ENCODE measurements at regions not wholly inside any gene's neighbourhood (a gene's known extent, or its start where the extent isn't known, plus 50 kb on each side); places are given as distances from the start of the nearest gene placed in this dataset.

DNA sequence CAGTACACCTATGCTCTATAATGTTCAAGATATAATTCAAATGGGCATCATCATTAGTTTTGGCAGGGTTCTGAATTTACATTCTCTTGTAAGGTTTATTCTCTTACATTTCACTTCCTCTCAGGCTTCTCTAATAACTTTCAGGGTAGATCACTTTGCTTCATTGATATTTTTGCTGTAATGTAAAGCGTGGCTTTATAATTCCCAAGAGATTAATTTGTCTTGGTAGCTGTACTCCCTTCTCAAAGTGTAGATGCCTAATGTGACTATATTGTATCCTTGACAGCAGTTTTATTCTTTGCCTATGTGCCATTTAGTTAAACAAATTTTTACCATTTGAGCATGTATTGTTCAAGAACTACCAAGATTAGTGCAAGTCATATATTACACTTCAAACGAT is 889.1 kb downstream of the TAF11L14 start:
- Histone ChIP-seq H2AK5ac (ENCODE audit: low read depth, low read length) (no peak overlapping the region), H3K4ac (replicated peaks; ENCODE audit: insufficient read length, low read depth, low read length) (no peak overlapping the region), H3K27ac (ENCODE audit: low read depth, low read length) (no peak overlapping the region), H3K36me3 (ENCODE audit: control insufficient read depth in 2 of 4, insufficient read depth in 4 of 4, low read length in 3 of 4) (no peaks in the 10 kb centered on the region), H3K9me3 (ENCODE audit: insufficient read depth in 2 of 2, low read depth in 1 of 2, low read length in 1 of 2) (0 out of 4 replicates have a peak, but pooled peaks cover 0 to 2% of the 10 kb centered on the region in 2 experiments), H2BK12ac (ENCODE audit: low read depth, low read length) (no peak overlapping the region), H3K4me2 (ENCODE audit: insufficient read depth in 1 of 2, low read depth in 2 of 2, low read length in 2 of 2) (no peak overlapping the region), H4K8ac (ENCODE audit: extremely low read depth, insufficient read depth, low read length) (no peak overlapping the region), H4K5ac (ENCODE audit: insufficient read length, low read depth, low read length) (no peak overlapping the region), H2BK5ac (ENCODE audit: low read depth, low read length) (no peak overlapping the region), H4K20me1 (replicated peaks in 1 of 2; ENCODE audit: control insufficient read depth in 1 of 2, insufficient read depth in 2 of 2, low read length in 2 of 2) (no peaks in the 10 kb centered on the region), H3K79me1 (ENCODE audit: low read depth, low read length) (no peaks in the 10 kb centered on the region), H3K9ac (replicated peaks in 1 of 4; ENCODE audit: extremely low read depth in 1 of 4, low read depth in 3 of 4, low read length in 3 of 4) (no peak overlapping the region), H2BK20ac (ENCODE audit: low read length) (no peak overlapping the region), H3K23me2 (ENCODE audit: low read depth, low read length) (no peaks in the 10 kb centered on the region), H3K4me1 (replicated peaks in 1 of 4; ENCODE audit: control insufficient read depth in 3 of 4, insufficient read depth in 4 of 4, low read length in 3 of 4) (peaks cover 0 to 3% (median 0%) of the 10 kb centered on the region in 4 experiments; a peak in 1 of 7 replicates), H3K79me2 (ENCODE audit: control insufficient read depth in 1 of 2, insufficient read depth in 2 of 2, low read length in 2 of 2) (no peaks in the 10 kb centered on the region), H2AFZ (ENCODE audit: low read length) (no peak overlapping the region), H3K56ac (replicated peaks; ENCODE audit: insufficient read length, low read depth, low read length) (no peak overlapping the region), H3K23ac (ENCODE audit: insufficient read length) (no peak overlapping the region), H3K18ac (ENCODE audit: extremely low read depth, low read length) (no peak overlapping the region), H3K4me3 (ENCODE audit: extremely low read depth in 1 of 4, insufficient read depth in 2 of 4, low read depth in 3 of 4, low read length in 4 of 4) (no peak overlapping the region), H3K27me3 (replicated peaks in 1 of 4; ENCODE audit: control insufficient read depth in 3 of 4, extremely low read depth in 1 of 4, insufficient read depth in 3 of 4, low read length in 3 of 4) (no peaks in the 10 kb centered on the region), H4K91ac (replicated peaks; ENCODE audit: insufficient read length, low read length) (no peak overlapping the region), H2BK15ac (ENCODE audit: low read length) (no peak overlapping the region), H3K14ac (ENCODE audit: insufficient read length) (no peak overlapping the region), H2BK120ac (replicated peaks; ENCODE audit: low read depth, low read length) (no peak overlapping the region)
- DNase-seq (ENCODE audit: low read depth in 1 of 2, low spot score in 2 of 2) (no peak), FAIRE-seq (no peak)
- 86% methylated on average over 2 of the region's 2 CpGs; no CpG with 5 or more reads in 1 of the 2 experiments for WGBS, 2 experiments (ENCODE audit: extremely low coverage in 1 of 2, insufficient coverage in 1 of 2, insufficient read length in 1 of 2, insufficient replicate concordance in 2 of 2, low coverage in 1 of 2, low lambda C conversion rate in 2 of 2, missing lambda C conversion rate in 1 of 2)
- ChIA-PET POLR2A (ENCODE audit: partially characterized antibody) (no interaction called here), CTCF (ENCODE audit: partially characterized antibody) (interaction anchor here (1.6 kb wide), 1 partner anchor 30 kb away, joined by 5 read pairs; no protein-coding TSS in a partner anchor)
- no peak for TF ChIP-seq BACH1 (IDR thresholded peaks at IDR 0.05; ENCODE audit: low read length)
- TF ChIP-seq POLR2A (IDR thresholded peaks at IDR 0.05; ENCODE audit: control extremely low read depth in 1 of 2, low read depth in 2 of 2, low read length in 2 of 2) = no peak
- TF ChIP-seq SP4 (IDR thresholded peaks at IDR 0.05; ENCODE audit: low read length) = no peak
- no peak for TF ChIP-seq TAF1 (IDR thresholded peaks at IDR 0.05; ENCODE audit: low read depth, low read length)
- no peak for TF ChIP-seq ATF2 (IDR thresholded peaks at IDR 0.05; ENCODE audit: low read length)
- no peak for TF ChIP-seq NANOG (IDR thresholded peaks at IDR 0.05; ENCODE audit: insufficient read depth, low read depth, low read length, poor library complexity, severe bottlenecking)
- TF ChIP-seq BCL11A (IDR thresholded peaks at IDR 0.05; ENCODE audit: low read depth in 2 of 2, low read length in 2 of 2) = no peak
- no peak for TF ChIP-seq EP300 (IDR thresholded peaks at IDR 0.05; ENCODE audit: borderline replicate concordance in 1 of 2, low read depth in 2 of 2, low read length in 2 of 2)

All from H1 (cell line).